Loucy (cell line): ENCODE measurements at regions not wholly inside any gene's neighbourhood (a gene's known extent, or its start where the extent isn't known, plus 50 kb on each side); places are given as distances from the start of the nearest gene placed in this dataset.

ENCODE experiments used
- CTCF ChIP-seq: fragments of 200-600 bp; sonication (generic); conservative IDR thresholded peaks from 2 replicates; pipeline ENCODE4 v1.5.1; 2014; ENCODE audit warnings: mild to moderate bottlenecking, antibody characterized with exemption, low read length
- EZH2phosphoT487 ChIP-seq: fragments of 200-600 bp; IDR thresholded peaks from 2 replicates; pipeline ENCODE4 v1.6.1; 2018; ENCODE audit warnings: antibody characterized with exemption, mild to moderate bottlenecking, moderate library complexity, borderline replicate concordance

GRCh38 chr6:81326881-81327561, 425.5 kb downstream of the TENT5A start:
- TF ChIP-seq CTCF, result no peak
- no peak for TF ChIP-seq EZH2phosphoT487
